Right cardiac atrium (tissue), 5 donors: ENCODE measurements at regions not wholly inside any gene's neighbourhood (a gene's known extent, or its start where the extent isn't known, plus 50 kb on each side); places are given as distances from the start of the nearest gene placed in this dataset.
"Not testable (repeated sequence)": the region's sequence is repeated elsewhere in the genome, so short reads cannot be mapped to it uniquely, and the experiment has no call there.

Source experiments
- ATAC-seq, 2 donors: fragments of 200-7000 bp; cut with Tn5 transposase; one replicate each; pipeline versions ENCODE4 v1.8.0 to v1.9.1; 2020; ENCODE audit warnings: moderate library complexity in 2 of 2, mild to moderate bottlenecking in 1 of 2
- DNase-seq, 3 donors: peaks; one replicate each; pipeline ENCODE4 v3.0.0-alpha.2; 2020
- H3K27ac ChIP-seq: one replicate; pipeline ENCODE4 v1.5.1; 2013; ENCODE audit warnings: mild to moderate bottlenecking, low read length, control low read depth, moderate library complexity
- H3K27me3 ChIP-seq: one replicate; pipeline ENCODE4 v1.6.1; 2013; ENCODE audit not compliant: control insufficient read depth, insufficient read depth
- H3K4me1 ChIP-seq: one replicate; pipeline ENCODE4 v1.6.1; 2013; ENCODE audit warnings: low read length; ENCODE audit not compliant: control insufficient read depth, insufficient read depth
- H3K4me3 ChIP-seq: one replicate; pipeline ENCODE4 v1.5.1; 2013; ENCODE audit warnings: low read length, control low read depth
- H3K9me3 ChIP-seq: one replicate; pipeline ENCODE4 v1.6.1; 2013; ENCODE audit warnings: low read length; ENCODE audit not compliant: control insufficient read depth
- WGBS: extraction: QIAGEN DNeasy Blood & Tissue Kit; methylation state at CpG from one replicate; pipeline ENCODE4 v1.1.7; 2013; 5-methylcytosine and 5-hydroxymethylcytosine counted together
- intact Hi-C, 4 donors: fragments of 100-400 bp; cut with DNase I; formaldehyde crosslinking; loops; one replicate each; pipeline versions ENCODE4 v1.11.0 to v1.14.0; 2022 to 2023
- donor health status: healthy with polysubstance abuse.
- donor health status: DM: no; HTN: yes; CAD: no.
- donor health status: DM: no; HTN: no; CAD: no.
- donor health status: DM: no; HTN: yes; CAD: no; lungs with severe emphysema.
- donor health status: DM: yes; HTN: yes; CAD: no.

GRCh38 chr2:97302881-97303280 is 189.9 kb downstream of the ANKRD36 start:
- peak in 1 of 3 donors; percentile 9 for DNase-seq
- H3K27me3 ChIP-seq, H3K4me1 ChIP-seq, intact Hi-C loops, H3K4me3 ChIP-seq, H3K27ac ChIP-seq, H3K9me3 ChIP-seq: not testable (repeated sequence)
- ATAC-seq, result peak; percentile 61 to 63
- no CpG with 5 or more reads among the region's 8 CpGs for WGBS

- H3K9me3 ChIP-seq, DNase-seq, intact Hi-C loops, H3K4me3 ChIP-seq, ATAC-seq, H3K27ac ChIP-seq, H3K4me1 ChIP-seq, H3K27me3 ChIP-seq: not testable (repeated sequence)
- no CpG with 5 or more reads among the region's 3 CpGs for WGBS
Observed at GRCh38 chr2:97301771-97302170, 188.8 kb downstream of the ANKRD36 start.
